ENCODE measurements at regions not wholly inside any gene's neighbourhood (a gene's known extent, or its start where the extent isn't known, plus 50 kb on each side); places are given as distances from the start of the nearest gene placed in this dataset.

DNA sequence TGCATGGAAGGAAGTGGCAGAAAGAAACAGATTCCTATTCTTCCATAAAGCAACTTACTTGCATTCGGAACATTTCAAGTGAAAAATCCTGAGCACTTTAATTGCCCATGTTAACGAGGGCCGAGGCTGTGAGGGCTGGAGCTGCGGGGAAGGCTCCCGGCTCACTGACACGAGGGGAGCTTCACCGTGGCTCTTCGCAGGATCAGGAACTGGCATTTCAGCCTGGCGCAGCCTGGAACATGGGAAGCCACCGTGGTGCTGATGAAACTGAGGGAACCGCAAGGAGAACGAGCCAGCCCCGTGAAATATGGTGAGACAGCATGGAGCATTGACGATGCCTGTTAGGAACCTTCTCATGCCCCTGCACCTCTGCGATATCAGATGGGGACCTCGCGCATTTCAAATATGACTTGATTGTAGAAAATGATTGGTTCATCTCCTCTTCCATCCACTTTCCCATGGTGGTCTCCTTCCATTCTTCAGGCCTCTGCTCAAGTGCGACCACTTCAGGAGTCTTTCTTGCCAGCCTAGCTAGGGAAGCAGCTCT, 236.9 kb downstream of the TBXT start:
- TF ChIP-seq, protein P1, sequence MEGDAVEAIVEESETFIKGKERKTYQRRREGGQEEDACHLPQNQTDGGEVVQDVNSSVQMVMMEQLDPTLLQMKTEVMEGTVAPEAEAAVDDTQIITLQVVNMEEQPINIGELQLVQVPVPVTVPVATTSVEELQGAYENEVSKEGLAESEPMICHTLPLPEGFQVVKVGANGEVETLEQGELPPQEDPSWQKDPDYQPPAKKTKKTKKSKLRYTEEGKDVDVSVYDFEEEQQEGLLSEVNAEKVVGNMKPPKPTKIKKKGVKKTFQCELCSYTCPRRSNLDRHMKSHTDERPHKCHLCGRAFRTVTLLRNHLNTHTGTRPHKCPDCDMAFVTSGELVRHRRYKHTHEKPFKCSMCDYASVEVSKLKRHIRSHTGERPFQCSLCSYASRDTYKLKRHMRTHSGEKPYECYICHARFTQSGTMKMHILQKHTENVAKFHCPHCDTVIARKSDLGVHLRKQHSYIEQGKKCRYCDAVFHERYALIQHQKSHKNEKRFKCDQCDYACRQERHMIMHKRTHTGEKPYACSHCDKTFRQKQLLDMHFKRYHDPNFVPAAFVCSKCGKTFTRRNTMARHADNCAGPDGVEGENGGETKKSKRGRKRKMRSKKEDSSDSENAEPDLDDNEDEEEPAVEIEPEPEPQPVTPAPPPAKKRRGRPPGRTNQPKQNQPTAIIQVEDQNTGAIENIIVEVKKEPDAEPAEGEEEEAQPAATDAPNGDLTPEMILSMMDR (IDR thresholded peaks at IDR 0.05), result no peak
- TF ChIP-seq, protein P2, sequence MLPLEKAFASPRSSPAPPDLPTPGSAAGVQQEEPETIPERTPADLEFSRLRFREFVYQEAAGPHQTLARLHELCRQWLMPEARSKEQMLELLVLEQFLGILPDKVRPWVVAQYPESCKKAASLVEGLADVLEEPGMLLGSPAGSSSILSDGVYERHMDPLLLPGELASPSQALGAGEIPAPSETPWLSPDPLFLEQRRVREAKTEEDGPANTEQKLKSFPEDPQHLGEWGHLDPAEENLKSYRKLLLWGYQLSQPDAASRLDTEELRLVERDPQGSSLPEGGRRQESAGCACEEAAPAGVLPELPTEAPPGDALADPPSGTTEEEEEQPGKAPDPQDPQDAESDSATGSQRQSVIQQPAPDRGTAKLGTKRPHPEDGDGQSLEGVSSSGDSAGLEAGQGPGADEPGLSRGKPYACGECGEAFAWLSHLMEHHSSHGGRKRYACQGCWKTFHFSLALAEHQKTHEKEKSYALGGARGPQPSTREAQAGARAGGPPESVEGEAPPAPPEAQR (CRISPR knock-in tag; IDR thresholded peaks at IDR 0.05), result no peak
- no peak for TF ChIP-seq TEAD1 (CRISPR knock-in tag; IDR thresholded peaks at IDR 0.05)
- TF ChIP-seq, protein P3, sequence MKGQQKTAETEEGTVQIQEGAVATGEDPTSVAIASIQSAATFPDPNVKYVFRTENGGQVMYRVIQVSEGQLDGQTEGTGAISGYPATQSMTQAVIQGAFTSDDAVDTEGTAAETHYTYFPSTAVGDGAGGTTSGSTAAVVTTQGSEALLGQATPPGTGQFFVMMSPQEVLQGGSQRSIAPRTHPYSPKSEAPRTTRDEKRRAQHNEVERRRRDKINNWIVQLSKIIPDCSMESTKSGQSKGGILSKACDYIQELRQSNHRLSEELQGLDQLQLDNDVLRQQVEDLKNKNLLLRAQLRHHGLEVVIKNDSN (CRISPR knock-in tag; IDR thresholded peaks at IDR 0.05), result no peak
- TF ChIP-seq CBFB (CRISPR knock-in tag; IDR thresholded peaks at IDR 0.05; ENCODE audit: low read depth), result no peak
- TF ChIP-seq, protein P4, sequence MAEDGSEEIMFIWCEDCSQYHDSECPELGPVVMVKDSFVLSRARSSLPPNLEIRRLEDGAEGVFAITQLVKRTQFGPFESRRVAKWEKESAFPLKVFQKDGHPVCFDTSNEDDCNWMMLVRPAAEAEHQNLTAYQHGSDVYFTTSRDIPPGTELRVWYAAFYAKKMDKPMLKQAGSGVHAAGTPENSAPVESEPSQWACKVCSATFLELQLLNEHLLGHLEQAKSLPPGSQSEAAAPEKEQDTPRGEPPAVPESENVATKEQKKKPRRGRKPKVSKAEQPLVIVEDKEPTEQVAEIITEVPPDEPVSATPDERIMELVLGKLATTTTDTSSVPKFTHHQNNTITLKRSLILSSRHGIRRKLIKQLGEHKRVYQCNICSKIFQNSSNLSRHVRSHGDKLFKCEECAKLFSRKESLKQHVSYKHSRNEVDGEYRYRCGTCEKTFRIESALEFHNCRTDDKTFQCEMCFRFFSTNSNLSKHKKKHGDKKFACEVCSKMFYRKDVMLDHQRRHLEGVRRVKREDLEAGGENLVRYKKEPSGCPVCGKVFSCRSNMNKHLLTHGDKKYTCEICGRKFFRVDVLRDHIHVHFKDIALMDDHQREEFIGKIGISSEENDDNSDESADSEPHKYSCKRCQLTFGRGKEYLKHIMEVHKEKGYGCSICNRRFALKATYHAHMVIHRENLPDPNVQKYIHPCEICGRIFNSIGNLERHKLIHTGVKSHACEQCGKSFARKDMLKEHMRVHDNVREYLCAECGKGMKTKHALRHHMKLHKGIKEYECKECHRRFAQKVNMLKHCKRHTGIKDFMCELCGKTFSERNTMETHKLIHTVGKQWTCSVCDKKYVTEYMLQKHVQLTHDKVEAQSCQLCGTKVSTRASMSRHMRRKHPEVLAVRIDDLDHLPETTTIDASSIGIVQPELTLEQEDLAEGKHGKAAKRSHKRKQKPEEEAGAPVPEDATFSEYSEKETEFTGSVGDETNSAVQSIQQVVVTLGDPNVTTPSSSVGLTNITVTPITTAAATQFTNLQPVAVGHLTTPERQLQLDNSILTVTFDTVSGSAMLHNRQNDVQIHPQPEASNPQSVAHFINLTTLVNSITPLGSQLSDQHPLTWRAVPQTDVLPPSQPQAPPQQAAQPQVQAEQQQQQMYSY (CRISPR knock-in tag; IDR thresholded peaks at IDR 0.05), result no peak
- no peak for TF ChIP-seq SMAD3 (CRISPR knock-in tag; IDR thresholded peaks at IDR 0.05; ENCODE audit: borderline replicate concordance)
- TF ChIP-seq ZNF138 (CRISPR knock-in tag; conservative IDR thresholded peaks at IDR 0.05), result no peak
- no peak for TF ChIP-seq SP1 (CRISPR knock-in tag; conservative IDR thresholded peaks at IDR 0.05)
- TF ChIP-seq, protein P5, sequence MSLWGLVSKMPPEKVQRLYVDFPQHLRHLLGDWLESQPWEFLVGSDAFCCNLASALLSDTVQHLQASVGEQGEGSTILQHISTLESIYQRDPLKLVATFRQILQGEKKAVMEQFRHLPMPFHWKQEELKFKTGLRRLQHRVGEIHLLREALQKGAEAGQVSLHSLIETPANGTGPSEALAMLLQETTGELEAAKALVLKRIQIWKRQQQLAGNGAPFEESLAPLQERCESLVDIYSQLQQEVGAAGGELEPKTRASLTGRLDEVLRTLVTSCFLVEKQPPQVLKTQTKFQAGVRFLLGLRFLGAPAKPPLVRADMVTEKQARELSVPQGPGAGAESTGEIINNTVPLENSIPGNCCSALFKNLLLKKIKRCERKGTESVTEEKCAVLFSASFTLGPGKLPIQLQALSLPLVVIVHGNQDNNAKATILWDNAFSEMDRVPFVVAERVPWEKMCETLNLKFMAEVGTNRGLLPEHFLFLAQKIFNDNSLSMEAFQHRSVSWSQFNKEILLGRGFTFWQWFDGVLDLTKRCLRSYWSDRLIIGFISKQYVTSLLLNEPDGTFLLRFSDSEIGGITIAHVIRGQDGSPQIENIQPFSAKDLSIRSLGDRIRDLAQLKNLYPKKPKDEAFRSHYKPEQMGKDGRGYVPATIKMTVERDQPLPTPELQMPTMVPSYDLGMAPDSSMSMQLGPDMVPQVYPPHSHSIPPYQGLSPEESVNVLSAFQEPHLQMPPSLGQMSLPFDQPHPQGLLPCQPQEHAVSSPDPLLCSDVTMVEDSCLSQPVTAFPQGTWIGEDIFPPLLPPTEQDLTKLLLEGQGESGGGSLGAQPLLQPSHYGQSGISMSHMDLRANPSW (CRISPR knock-in tag; conservative IDR thresholded peaks at IDR 0.05; ENCODE audit: low read depth), result no peak
- TF ChIP-seq, protein P6, sequence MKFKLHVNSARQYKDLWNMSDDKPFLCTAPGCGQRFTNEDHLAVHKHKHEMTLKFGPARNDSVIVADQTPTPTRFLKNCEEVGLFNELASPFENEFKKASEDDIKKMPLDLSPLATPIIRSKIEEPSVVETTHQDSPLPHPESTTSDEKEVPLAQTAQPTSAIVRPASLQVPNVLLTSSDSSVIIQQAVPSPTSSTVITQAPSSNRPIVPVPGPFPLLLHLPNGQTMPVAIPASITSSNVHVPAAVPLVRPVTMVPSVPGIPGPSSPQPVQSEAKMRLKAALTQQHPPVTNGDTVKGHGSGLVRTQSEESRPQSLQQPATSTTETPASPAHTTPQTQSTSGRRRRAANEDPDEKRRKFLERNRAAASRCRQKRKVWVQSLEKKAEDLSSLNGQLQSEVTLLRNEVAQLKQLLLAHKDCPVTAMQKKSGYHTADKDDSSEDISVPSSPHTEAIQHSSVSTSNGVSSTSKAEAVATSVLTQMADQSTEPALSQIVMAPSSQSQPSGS (CRISPR knock-in tag; IDR thresholded peaks at IDR 0.05; ENCODE audit: borderline replicate concordance, low read depth), result no peak
- TF ChIP-seq NR1H2 (CRISPR knock-in tag; IDR thresholded peaks at IDR 0.05), result no peak
- TF ChIP-seq, protein P7, sequence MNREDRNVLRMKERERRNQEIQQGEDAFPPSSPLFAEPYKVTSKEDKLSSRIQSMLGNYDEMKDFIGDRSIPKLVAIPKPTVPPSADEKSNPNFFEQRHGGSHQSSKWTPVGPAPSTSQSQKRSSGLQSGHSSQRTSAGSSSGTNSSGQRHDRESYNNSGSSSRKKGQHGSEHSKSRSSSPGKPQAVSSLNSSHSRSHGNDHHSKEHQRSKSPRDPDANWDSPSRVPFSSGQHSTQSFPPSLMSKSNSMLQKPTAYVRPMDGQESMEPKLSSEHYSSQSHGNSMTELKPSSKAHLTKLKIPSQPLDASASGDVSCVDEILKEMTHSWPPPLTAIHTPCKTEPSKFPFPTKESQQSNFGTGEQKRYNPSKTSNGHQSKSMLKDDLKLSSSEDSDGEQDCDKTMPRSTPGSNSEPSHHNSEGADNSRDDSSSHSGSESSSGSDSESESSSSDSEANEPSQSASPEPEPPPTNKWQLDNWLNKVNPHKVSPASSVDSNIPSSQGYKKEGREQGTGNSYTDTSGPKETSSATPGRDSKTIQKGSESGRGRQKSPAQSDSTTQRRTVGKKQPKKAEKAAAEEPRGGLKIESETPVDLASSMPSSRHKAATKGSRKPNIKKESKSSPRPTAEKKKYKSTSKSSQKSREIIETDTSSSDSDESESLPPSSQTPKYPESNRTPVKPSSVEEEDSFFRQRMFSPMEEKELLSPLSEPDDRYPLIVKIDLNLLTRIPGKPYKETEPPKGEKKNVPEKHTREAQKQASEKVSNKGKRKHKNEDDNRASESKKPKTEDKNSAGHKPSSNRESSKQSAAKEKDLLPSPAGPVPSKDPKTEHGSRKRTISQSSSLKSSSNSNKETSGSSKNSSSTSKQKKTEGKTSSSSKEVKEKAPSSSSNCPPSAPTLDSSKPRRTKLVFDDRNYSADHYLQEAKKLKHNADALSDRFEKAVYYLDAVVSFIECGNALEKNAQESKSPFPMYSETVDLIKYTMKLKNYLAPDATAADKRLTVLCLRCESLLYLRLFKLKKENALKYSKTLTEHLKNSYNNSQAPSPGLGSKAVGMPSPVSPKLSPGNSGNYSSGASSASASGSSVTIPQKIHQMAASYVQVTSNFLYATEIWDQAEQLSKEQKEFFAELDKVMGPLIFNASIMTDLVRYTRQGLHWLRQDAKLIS (CRISPR knock-in tag; IDR thresholded peaks at IDR 0.05; ENCODE audit: borderline replicate concordance), result no peak
- no peak for TF ChIP-seq ATF1 (CRISPR knock-in tag; IDR thresholded peaks at IDR 0.05)
